DOHH2 (cell line): ENCODE measurements at regions not wholly inside any gene's neighbourhood (a gene's known extent, or its start where the extent isn't known, plus 50 kb on each side); places are given as distances from the start of the nearest gene placed in this dataset.

Experiments
- CTCF ChIP-seq: fragments of 200-600 bp; sonication (generic); IDR thresholded peaks from one replicate; pipeline ENCODE4 v1.5.1; 2014; ENCODE audit warnings: antibody characterized with exemption, mild to moderate bottlenecking, low read depth, low read length; ENCODE audit not compliant: poor library complexity, severe bottlenecking
- EZH2phosphoT487 ChIP-seq: fragments of 200-600 bp; sonication (generic); IDR thresholded peaks from 2 replicates; pipeline ENCODE4 v1.6.1; 2017; ENCODE audit warnings: borderline replicate concordance, mild to moderate bottlenecking, antibody characterized with exemption, low read length, moderate library complexity, mixed read lengths

- TF ChIP-seq CTCF (no peak), EZH2phosphoT487 (no peak)
These were observed 1630.9 kb upstream of the SEL1L start for GRCh38 chr14:83164591-83164990.
